IMR-90 (cell line): ENCODE measurements at regions not wholly inside any gene's neighbourhood (a gene's known extent, or its start where the extent isn't known, plus 50 kb on each side); places are given as distances from the start of the nearest gene placed in this dataset.

Experiments
- ATAC-seq: fragments of 200-7000 bp; cut with Tn5 transposase; 2 replicates; pipeline ENCODE4 v1.9.1; 2020; ENCODE audit warnings: low read depth, mild to moderate bottlenecking, moderate library complexity
- BruUV-seq: library from RNA; stranded (reverse); fragments of 400-500 nt; replicated peaks from 2 replicates; lab custom pipeline; 2021; lab: Mats Ljungman, UMichigan
- CTCF ChIA-PET: fragments of 300-600 bp; formaldehyde crosslinking; extraction: SDS; loops from one replicate; lab custom pipeline; 2021; ENCODE audit warnings: antibody characterized with exemption; lab: Yijun Ruan, JAX
- POLR2A ChIA-PET: fragments of 300-600 bp; sonication (Branson Sonifier 250); formaldehyde crosslinking; loops from one replicate; lab custom pipeline; 2022; ENCODE audit warnings: antibody characterized with exemption; ENCODE audit not compliant: unreplicated experiment; lab: Charles Lee
- DNase-seq: peaks from one replicate; pipeline ENCODE4 v3.0.0; 2013
- H2AFZ ChIP-seq: replicated peaks from 2 replicates; pipeline ENCODE3; 2013; ENCODE audit warnings: low read length, mild to moderate bottlenecking; ENCODE audit not compliant: poor library complexity
- H2AK5ac ChIP-seq: 2 replicates; pipeline ENCODE4 v1.6.1; 2013; ENCODE audit warnings: low read depth, low read length, inconsistent platforms
- H2AK9ac ChIP-seq: replicated peaks from 2 replicates; pipeline ENCODE3; 2013; ENCODE audit warnings: mild to moderate bottlenecking, low read depth, low read length, moderate library complexity; ENCODE audit not compliant: poor library complexity
- H2BK120ac ChIP-seq: 2 replicates; pipeline ENCODE4 v1.6.1; 2013; ENCODE audit warnings: low read depth, low read length, inconsistent platforms
- H2BK15ac ChIP-seq: 3 replicates; pipeline ENCODE4 v1.6.1; 2013; ENCODE audit warnings: low read depth, low read length, inconsistent platforms
- H2BK20ac ChIP-seq: 2 replicates; pipeline ENCODE4 v1.6.1; 2013; ENCODE audit warnings: low read depth, mild to moderate bottlenecking, inconsistent platforms, low read length, moderate library complexity
- H2BK5ac ChIP-seq: 2 replicates; pipeline ENCODE4 v1.6.1; 2013; ENCODE audit warnings: mild to moderate bottlenecking, low read depth, low read length, inconsistent platforms; ENCODE audit not compliant: poor library complexity, severe bottlenecking
- H3K14ac ChIP-seq: replicated peaks from 2 replicates; pipeline ENCODE4 v1.6.1; 2013; ENCODE audit warnings: low read depth, low read length, inconsistent platforms
- H3K18ac ChIP-seq: 2 replicates; pipeline ENCODE4 v1.6.1; 2013; ENCODE audit warnings: low read depth, low read length, control low read depth
- H3K23ac ChIP-seq: 2 replicates; pipeline ENCODE4 v1.6.1; 2013; ENCODE audit warnings: low read depth, low read length, inconsistent platforms
- H3K27ac ChIP-seq: 2 replicates; pipeline ENCODE4 v1.5.1; 2013; ENCODE audit warnings: mild to moderate bottlenecking, control low read depth, low read length; ENCODE audit not compliant: insufficient read depth
- H3K27me3 ChIP-seq: 2 replicates; pipeline ENCODE4 v1.6.1; 2013; ENCODE audit warnings: low read length; ENCODE audit not compliant: control insufficient read depth, insufficient read depth
- H3K36me3 ChIP-seq: 2 replicates; pipeline ENCODE4 v1.6.1; 2013; ENCODE audit warnings: low read length, mixed read lengths; ENCODE audit not compliant: control insufficient read depth, insufficient read depth
- H3K4ac ChIP-seq: 2 replicates; pipeline ENCODE4 v1.6.1; 2013; ENCODE audit warnings: low read depth, low read length, inconsistent platforms
- H3K4me1 ChIP-seq: 2 replicates; pipeline ENCODE4 v1.6.1; 2013; ENCODE audit warnings: low read length, mixed read lengths; ENCODE audit not compliant: control insufficient read depth, insufficient read depth
- H3K4me2 ChIP-seq: 2 replicates; pipeline ENCODE4 v1.6.1; 2013; ENCODE audit warnings: low read depth, mild to moderate bottlenecking, control low read depth, low read length, moderate library complexity
- H3K4me3 ChIP-seq: 2 replicates; pipeline ENCODE4 v1.5.1; 2013; ENCODE audit warnings: low read depth, mild to moderate bottlenecking, control low read depth, low read length, moderate library complexity; ENCODE audit not compliant: insufficient read depth
- H3K56ac ChIP-seq: 2 replicates; pipeline ENCODE4 v1.6.1; 2013; ENCODE audit warnings: low read length, inconsistent platforms; ENCODE audit not compliant: insufficient read depth; ENCODE audit errors: extremely low read depth
- H3K79me1 ChIP-seq, 2 experiments: 2 replicates each; pipeline ENCODE4 v1.6.1; 2013; ENCODE audit warnings: low read length in 2 of 2, inconsistent platforms in 1 of 2, low read depth in 1 of 2
- H3K9ac ChIP-seq: 2 replicates; pipeline ENCODE4 v1.6.1; 2013; ENCODE audit warnings: low read depth, low read length, control low read depth
- H3K9me1 ChIP-seq: 2 replicates; pipeline ENCODE4 v1.6.1; 2013; ENCODE audit warnings: low read length, inconsistent platforms; ENCODE audit not compliant: insufficient read depth
- H3K9me3 ChIP-seq: 2 replicates; pipeline ENCODE4 v1.6.1; 2013; ENCODE audit warnings: low read length; ENCODE audit not compliant: control insufficient read depth, insufficient read depth
- H4K20me1 ChIP-seq: 2 replicates; pipeline ENCODE4 v1.6.1; 2013; ENCODE audit warnings: low read length, inconsistent platforms; ENCODE audit not compliant: insufficient read depth
- H4K5ac ChIP-seq: 2 replicates; pipeline ENCODE4 v1.6.1; 2013; ENCODE audit warnings: mild to moderate bottlenecking, low read depth, low read length, control low read depth
- H4K8ac ChIP-seq, 2 experiments: 2 replicates each; pipeline ENCODE4 v1.6.1; 2013; ENCODE audit warnings: low read depth in 2 of 2, low read length in 2 of 2, control low read depth in 1 of 2, inconsistent platforms in 1 of 2
- H4K91ac ChIP-seq: 2 replicates; pipeline ENCODE4 v1.6.1; 2013; ENCODE audit warnings: low read depth, low read length, inconsistent platforms; ENCODE audit not compliant: insufficient read depth
- BHLHE40 ChIP-seq: fragments of 150-350 bp; IDR thresholded peaks from 2 replicates; pipeline ENCODE4 v1.6.1; 2016; ENCODE audit warnings: mild to moderate bottlenecking, low read depth, low read length
- CEBPB ChIP-seq: IDR thresholded peaks from 2 replicates; pipeline ENCODE4 v1.6.1; 2012; ENCODE audit warnings: low read depth, low read length, improper control_type of control experiment
- CHD1 ChIP-seq: IDR thresholded peaks from 2 replicates; pipeline ENCODE4 v1.6.1; 2012; ENCODE audit warnings: low read depth, low read length, improper control_type of control experiment
- FOS ChIP-seq: fragments of 150-350 bp; IDR thresholded peaks from 2 replicates; pipeline ENCODE4 v1.6.1; 2016; ENCODE audit warnings: low read depth, low read length
- MAFK ChIP-seq: IDR thresholded peaks from 2 replicates; pipeline ENCODE4 v1.6.1; 2012; ENCODE audit warnings: low read depth, low read length, improper control_type of control experiment
- MAZ ChIP-seq: IDR thresholded peaks from 2 replicates; pipeline ENCODE4 v1.6.1; 2012; ENCODE audit warnings: low read depth, mild to moderate bottlenecking, low read length, improper control_type of control experiment, moderate library complexity, borderline replicate concordance
- MXI1 ChIP-seq: IDR thresholded peaks from 2 replicates; pipeline ENCODE4 v1.6.1; 2012; ENCODE audit warnings: low read depth, mild to moderate bottlenecking, low read length, moderate library complexity, borderline replicate concordance
- NFE2L2 ChIP-seq: fragments of 150-350 bp; IDR thresholded peaks from 2 replicates; pipeline ENCODE4 v1.6.1; 2016; ENCODE audit warnings: low read depth, mild to moderate bottlenecking, low read length
- POLR2A ChIP-seq: IDR thresholded peaks from 2 replicates; pipeline ENCODE4 v1.6.1; 2012; ENCODE audit warnings: mild to moderate bottlenecking, low read depth, low read length
- RAD21 ChIP-seq: IDR thresholded peaks from 2 replicates; pipeline ENCODE4 v1.6.1; 2012; ENCODE audit warnings: low read length, improper control_type of control experiment
- RCOR1 ChIP-seq: IDR thresholded peaks from 2 replicates; pipeline ENCODE4 v1.6.1; 2012; ENCODE audit warnings: mild to moderate bottlenecking, low read length, improper control_type of control experiment; ENCODE audit not compliant: insufficient replicate concordance
- RFX5 ChIP-seq: IDR thresholded peaks from 2 replicates; pipeline ENCODE4 v1.8.0; 2012; ENCODE audit warnings: low read depth, mild to moderate bottlenecking, low read length, moderate library complexity
- SMC3 ChIP-seq: fragments of 150-350 bp; IDR thresholded peaks from 2 replicates; pipeline ENCODE4 v1.6.1; 2016; ENCODE audit warnings: low read depth, mild to moderate bottlenecking, antibody characterized with exemption, low read length, moderate library complexity
- WGBS, 2 experiments: methylation state at CpG; one replicate each; pipeline versions ENCODE4 v1.1.5 to v1.1.7; 2013; ENCODE audit warnings: missing lambda C conversion rate in 2 of 2; ENCODE audit not compliant: insufficient read length in 1 of 2; ENCODE audit errors: extremely low coverage in 2 of 2; 5-methylcytosine and 5-hydroxymethylcytosine counted together
- dilution Hi-C: fragments of 300-500 bp; cut with HindIII; formaldehyde crosslinking; loops from one replicate; pipeline ENCODE4 v1.14.3; 2018; ENCODE audit warnings: low sequenced_read_pairs; ENCODE audit not compliant: unreplicated experiment
- in situ Hi-C: fragments of 300-500 bp; cut with MboI; formaldehyde crosslinking; loops from 3 replicates; pipeline ENCODE4 v1.14.3; 2019; ENCODE audit warnings: low sequenced_read_pairs, inconsistent platforms, mixed read lengths
- intact Hi-C: fragments of 100-400 bp; cut with micrococcal nuclease; formaldehyde crosslinking; loops from 2 replicates; pipeline ENCODE4 v1.10.0; 2022
- TF ChIP-seq, protein P1 (sequence below): conservative IDR thresholded peaks from 2 replicates; pipeline ENCODE4 v1.5.1; 2012; ENCODE audit warnings: mild to moderate bottlenecking, low read depth, low read length, improper control_type of control experiment
- TF ChIP-seq, protein P2 (sequence below): fragments of 150-350 bp; IDR thresholded peaks from 2 replicates; pipeline ENCODE4 v1.6.1; 2017; ENCODE audit warnings: mild to moderate bottlenecking, antibody characterized with exemption, low read length, low read depth
- TF ChIP-seq, protein P3 (sequence below): fragments of 150-350 bp; IDR thresholded peaks from 2 replicates; pipeline ENCODE4 v1.6.1; 2016; ENCODE audit warnings: low read depth, mild to moderate bottlenecking, low read length, moderate library complexity, borderline replicate concordance

DNA sequence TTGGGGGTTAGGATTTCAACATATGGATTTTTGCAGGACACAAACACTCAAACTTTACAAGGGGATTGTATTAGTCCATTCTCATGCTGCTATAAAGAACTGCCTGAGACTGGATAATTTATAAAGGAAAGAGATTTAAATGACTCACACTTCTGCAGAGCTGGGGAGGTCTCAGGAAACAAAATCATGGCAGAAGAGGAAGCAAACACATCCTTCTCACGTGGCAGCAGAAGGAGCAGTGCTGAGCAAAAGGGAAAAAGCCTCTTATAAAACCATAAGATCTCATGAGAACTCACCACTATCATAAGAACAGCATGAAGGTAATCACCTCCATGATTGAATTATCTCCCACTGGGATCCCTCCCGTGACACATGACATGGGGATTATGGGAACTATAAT is 1183.1 kb downstream of the ZPLD1 start:
- Histone ChIP-seq H2AFZ (no peak overlapping the region), H3K27me3 (no peaks in the 10 kb centered on the region), H3K18ac (no peak overlapping the region), H3K14ac (no peak overlapping the region), H4K20me1 (no peaks in the 10 kb centered on the region), H3K4me1 (no peaks in the 10 kb centered on the region), H2BK5ac (no peak overlapping the region), H3K36me3 (no peaks in the 10 kb centered on the region), H3K4ac (no peak overlapping the region), H3K56ac (no peak overlapping the region), H3K27ac (no peak overlapping the region), H2BK120ac (no peak overlapping the region), H2BK20ac (no peak overlapping the region), H3K4me3 (no peak overlapping the region), H3K9me1 (no peaks in the 10 kb centered on the region), H3K79me1 (no peaks in the 10 kb centered on the region), H3K9ac (no peak overlapping the region), H4K5ac (no peak overlapping the region), H2AK9ac (no peak overlapping the region), H3K9me3 (peaks cover 2% of the 10 kb centered on the region; the same call in 1 of the 2 replicates), H4K8ac (no peak overlapping the region), H2AK5ac (no peak overlapping the region), H4K91ac (no peak overlapping the region), H2BK15ac (no peak overlapping the region), H3K23ac (no peak overlapping the region), H3K4me2 (no peak overlapping the region)
- no CpG with 5 or more reads among the region's 2 CpGs for WGBS, 2 experiments
- dilution Hi-C loops (no loop called here), intact Hi-C loops (no loop called here), in situ Hi-C loops (no loop called here)
- DNase-seq (no peak), ATAC-seq (no peak)
- CTCF ChIA-PET: no interaction called here
- TF ChIP-seq FOS (no peak), MAZ (no peak), MAFK (no peak), CEBPB (no peak), CHD1 (no peak), RAD21 (no peak), SMC3 (no peak), RFX5 (no peak), RCOR1 (no peak), NFE2L2 (no peak), MXI1 (no peak), POLR2A (no peak), BHLHE40 (no peak)
- TF ChIP-seq, protein P1, sequence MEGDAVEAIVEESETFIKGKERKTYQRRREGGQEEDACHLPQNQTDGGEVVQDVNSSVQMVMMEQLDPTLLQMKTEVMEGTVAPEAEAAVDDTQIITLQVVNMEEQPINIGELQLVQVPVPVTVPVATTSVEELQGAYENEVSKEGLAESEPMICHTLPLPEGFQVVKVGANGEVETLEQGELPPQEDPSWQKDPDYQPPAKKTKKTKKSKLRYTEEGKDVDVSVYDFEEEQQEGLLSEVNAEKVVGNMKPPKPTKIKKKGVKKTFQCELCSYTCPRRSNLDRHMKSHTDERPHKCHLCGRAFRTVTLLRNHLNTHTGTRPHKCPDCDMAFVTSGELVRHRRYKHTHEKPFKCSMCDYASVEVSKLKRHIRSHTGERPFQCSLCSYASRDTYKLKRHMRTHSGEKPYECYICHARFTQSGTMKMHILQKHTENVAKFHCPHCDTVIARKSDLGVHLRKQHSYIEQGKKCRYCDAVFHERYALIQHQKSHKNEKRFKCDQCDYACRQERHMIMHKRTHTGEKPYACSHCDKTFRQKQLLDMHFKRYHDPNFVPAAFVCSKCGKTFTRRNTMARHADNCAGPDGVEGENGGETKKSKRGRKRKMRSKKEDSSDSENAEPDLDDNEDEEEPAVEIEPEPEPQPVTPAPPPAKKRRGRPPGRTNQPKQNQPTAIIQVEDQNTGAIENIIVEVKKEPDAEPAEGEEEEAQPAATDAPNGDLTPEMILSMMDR: no peak
- TF ChIP-seq, protein P2, sequence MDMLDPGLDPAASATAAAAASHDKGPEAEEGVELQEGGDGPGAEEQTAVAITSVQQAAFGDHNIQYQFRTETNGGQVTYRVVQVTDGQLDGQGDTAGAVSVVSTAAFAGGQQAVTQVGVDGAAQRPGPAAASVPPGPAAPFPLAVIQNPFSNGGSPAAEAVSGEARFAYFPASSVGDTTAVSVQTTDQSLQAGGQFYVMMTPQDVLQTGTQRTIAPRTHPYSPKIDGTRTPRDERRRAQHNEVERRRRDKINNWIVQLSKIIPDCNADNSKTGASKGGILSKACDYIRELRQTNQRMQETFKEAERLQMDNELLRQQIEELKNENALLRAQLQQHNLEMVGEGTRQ: no peak
- TF ChIP-seq, protein P3, sequence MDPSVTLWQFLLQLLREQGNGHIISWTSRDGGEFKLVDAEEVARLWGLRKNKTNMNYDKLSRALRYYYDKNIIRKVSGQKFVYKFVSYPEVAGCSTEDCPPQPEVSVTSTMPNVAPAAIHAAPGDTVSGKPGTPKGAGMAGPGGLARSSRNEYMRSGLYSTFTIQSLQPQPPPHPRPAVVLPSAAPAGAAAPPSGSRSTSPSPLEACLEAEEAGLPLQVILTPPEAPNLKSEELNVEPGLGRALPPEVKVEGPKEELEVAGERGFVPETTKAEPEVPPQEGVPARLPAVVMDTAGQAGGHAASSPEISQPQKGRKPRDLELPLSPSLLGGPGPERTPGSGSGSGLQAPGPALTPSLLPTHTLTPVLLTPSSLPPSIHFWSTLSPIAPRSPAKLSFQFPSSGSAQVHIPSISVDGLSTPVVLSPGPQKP: no peak
- POLR2A ChIA-PET: no interaction called here
- no TSS peak for BruUV-seq
